GM19238 (cell line): ENCODE measurements at regions not wholly inside any gene's neighbourhood (a gene's known extent, or its start where the extent isn't known, plus 50 kb on each side); places are given as distances from the start of the nearest gene placed in this dataset.
"Not testable (repeated sequence)": the region's sequence is repeated elsewhere in the genome, so short reads cannot be mapped to it uniquely, and the experiment has no call there.

Experiments
- DNase-seq: peaks from one replicate; pipeline ENCODE4 v3.0.0; 2011; ENCODE audit warnings: low spot score; ENCODE audit not compliant: insufficient read length

GRCh38 chr14:82661258-82661657 lies 1127.6 kb upstream of the SEL1L start:
- DNase-seq = no peak

GRCh38 chr14:82667006-82667405 lies 1133.4 kb upstream of the SEL1L start:
- DNase-seq = no peak

- DNase-seq = no peak
These were observed 1133.8 kb upstream of the SEL1L start for GRCh38 chr14:82667501-82667900.

DNA sequence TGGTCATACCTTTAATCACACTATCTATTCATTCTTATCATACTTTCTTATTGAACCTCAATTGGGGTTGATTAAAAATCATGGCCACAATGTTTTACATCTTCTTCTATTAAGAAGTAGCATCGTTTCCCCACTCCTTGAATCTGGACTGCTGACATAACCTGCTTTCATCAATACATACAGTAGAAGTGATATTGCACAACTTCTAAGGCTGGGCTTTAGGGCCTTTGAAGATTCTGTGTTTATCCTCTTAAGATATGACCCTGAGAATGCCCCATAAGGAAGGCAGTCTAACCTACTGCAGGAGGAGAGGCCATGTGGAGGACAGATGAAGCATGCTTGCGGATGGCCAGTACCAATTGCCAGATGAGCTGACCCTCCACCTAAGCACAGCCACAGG lies 1142.8 kb upstream of the SEL1L start:
- no peak for DNase-seq

DNA sequence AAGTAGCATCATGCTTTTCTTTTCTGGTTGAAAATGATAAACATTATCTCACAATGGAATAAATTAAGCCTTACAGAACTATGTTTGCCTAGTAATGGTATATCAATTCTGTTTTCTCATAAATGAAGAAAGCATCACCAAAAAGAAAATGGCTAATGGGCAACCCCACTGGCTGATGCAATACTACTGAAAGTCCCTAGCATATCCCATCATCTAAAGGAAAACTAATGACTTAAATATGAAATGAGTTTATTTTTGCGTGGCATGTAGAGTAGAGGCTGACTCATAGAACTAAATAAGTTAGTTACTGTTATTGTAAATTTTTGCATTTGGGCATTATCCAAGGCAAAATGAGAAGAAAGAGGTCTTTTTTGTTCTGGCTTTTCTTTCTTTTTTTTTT lies 1156.3 kb upstream of the SEL1L start:
- no peak for DNase-seq

DNA sequence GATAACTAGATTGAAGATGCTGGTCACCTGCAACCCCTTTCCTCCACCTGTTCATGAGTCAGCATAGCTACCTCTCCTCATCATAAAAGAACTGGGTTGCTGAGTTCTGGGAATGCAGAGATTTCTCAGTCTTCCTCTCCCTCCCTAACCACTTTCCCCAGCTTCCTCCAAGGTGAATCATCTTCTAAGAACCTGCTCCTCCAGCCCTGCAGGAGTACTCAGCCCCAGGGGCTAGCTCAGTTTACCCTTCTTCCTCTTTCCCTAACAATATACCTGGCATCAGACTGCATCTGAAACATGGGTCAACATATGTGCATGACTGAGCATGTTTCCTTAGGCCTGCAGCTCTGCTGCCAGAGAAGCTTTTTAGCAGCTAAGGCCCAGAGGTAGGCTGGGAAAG lies 1157.5 kb upstream of the SEL1L start:
- DNase-seq = not testable (repeated sequence)

GRCh38 chr14:82694820-82695219 lies 1161.2 kb upstream of the SEL1L start:
- no peak for DNase-seq

DNA sequence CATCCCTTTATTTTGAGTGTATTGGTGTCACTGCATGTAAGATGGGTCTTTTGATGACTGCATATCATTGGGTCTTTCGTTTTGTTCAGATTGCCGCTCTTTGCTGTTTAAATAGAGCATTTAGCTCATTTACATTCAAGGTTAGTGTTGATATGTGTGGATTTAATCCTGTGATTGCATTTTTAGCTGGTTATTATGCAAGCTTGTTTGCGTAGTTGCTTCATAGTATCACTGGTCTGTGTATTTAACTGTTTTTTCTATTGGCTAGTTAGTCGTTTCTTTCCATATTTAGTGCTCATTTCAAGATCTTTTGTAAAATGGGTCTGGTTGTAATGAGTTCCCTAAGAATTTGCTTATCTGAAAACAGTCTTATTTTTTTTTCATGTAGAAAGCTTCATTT lies 1170.6 kb upstream of the SEL1L start:
- DNase-seq = no peak

- DNase-seq = peak; percentile 7
These were observed 1176.7 kb upstream of the SEL1L start for GRCh38 chr14:82710267-82710841.

GRCh38 chr14:82719617-82720016 lies 1186.0 kb upstream of the SEL1L start:
- no peak for DNase-seq

- no peak for DNase-seq
These were observed 1186.8 kb upstream of the SEL1L start for GRCh38 chr14:82720431-82720830.

- no peak for DNase-seq
These were observed 1187.3 kb upstream of the SEL1L start for GRCh38 chr14:82720946-82721345.

DNA sequence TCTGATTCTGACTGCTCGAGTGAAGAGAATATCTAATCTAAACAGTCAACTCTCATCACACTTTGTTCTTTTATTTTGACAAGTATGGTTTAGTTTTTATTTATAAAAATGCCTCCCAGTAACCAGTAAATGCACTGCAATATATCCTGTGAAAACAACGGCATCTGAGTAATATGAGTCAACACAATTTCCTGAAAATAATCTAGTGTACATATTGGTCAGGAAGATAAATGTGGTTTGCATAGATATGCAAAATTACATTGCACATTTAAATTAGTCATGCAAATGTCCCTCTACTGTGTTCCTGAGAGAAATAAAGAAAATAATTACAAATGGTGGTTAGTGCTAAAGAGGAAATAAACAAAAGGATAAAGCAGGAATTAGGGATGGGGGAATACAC lies 1190.7 kb upstream of the SEL1L start:
- DNase-seq = no peak

GRCh38 chr14:82725213-82725612 lies 1191.6 kb upstream of the SEL1L start:
- DNase-seq = no peak

GRCh38 chr14:82731526-82731925 lies 1197.9 kb upstream of the SEL1L start:
- no peak for DNase-seq

GRCh38 chr14:82740547-82740946 lies 1206.9 kb upstream of the SEL1L start:
- DNase-seq = no peak

DNA sequence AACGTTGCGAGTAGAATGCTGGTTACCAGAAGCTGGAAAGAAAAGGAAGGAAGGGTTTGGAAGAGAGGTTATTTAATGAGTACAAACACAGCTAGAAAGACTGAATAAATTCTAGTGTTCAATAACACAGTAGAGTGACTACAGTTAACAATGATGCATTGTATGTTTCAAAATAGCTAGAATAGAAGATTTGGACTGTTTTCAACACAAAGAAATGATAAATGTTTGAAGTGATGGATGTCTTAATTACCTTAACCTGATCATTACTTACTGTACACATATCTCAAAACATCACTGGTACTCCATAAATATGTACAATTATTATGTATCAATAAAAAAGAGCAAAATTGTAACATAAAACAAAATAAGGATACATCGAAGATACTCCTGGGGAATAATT lies 1221.8 kb upstream of the SEL1L start:
- no peak for DNase-seq

DNA sequence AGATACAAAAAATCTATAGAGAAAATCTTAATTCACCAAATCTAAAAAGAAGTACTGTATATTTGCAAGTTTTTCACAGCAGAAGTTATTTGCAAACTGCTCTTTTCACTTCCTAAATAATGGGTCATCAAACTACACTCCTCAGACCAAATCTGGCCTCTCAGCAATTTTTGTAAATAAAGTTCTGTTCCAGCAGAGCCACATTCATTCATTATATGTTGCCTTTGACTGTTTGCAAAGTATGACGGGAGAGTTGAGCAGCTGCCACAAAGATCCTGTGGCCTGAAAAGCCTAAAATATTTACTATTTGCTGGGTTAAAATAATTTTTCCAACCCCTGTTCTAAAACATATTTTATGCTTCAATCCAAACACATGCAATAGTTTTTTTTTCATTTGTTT lies 1222.3 kb upstream of the SEL1L start:
- DNase-seq = no peak

DNA sequence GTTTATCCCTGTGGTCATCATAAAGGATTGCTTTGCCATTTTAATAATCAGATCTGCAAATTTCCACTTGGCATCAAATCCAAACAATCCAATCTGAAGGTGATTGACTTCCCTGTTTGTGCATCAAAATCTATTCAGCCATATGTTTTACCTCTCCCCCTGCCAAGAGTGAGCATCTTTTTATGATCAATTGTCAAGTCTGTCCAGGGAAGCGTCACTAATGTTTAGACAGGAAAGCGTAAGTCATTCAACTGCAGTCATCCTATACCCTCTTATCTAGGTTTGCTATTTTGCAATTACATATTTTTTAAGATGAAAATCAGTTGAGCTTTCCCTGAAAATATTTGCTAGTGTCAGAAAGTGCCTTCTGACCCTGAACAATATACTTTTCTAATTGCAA lies 1224.1 kb upstream of the SEL1L start:
- no peak for DNase-seq

DNA sequence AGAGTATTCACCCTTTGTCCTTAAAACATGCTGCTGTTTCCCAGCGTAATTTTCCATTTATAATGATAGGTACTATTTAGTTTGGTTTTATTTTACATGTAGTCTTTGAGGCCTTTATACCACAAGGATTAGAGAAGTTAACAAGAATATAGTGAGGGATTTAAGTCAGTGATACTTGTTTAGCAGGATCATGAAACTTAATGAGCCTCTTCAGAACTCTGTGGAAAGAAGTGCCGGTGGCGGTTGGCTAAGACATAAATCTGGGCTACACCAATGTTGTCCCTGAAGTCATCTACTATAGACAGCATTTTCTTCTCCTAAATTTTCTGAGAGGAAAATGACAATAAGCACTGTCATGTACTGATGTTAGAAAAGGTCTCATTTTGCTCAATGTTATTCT lies 1226.0 kb upstream of the SEL1L start:
- DNase-seq = no peak

- no peak for DNase-seq
These were observed 1232.5 kb upstream of the SEL1L start for GRCh38 chr14:82766123-82766522.

GRCh38 chr14:82766996-82767395 lies 1233.3 kb upstream of the SEL1L start:
- no peak for DNase-seq

- DNase-seq = no peak
These were observed 1243.3 kb upstream of the SEL1L start for GRCh38 chr14:82776958-82777357.

GRCh38 chr14:82778008-82778590 lies 1244.4 kb upstream of the SEL1L start:
- no peak for DNase-seq
